Lung (tissue), 11 donors: ENCODE measurements at regions not wholly inside any gene's neighbourhood (a gene's known extent, or its start where the extent isn't known, plus 50 kb on each side); places are given as distances from the start of the nearest gene placed in this dataset.

Experiments
- ATAC-seq: fragments of 200-7000 bp; cut with Tn5 transposase; one replicate; pipeline ENCODE4 v1.9.1; 2020; ENCODE audit warnings: moderate number of reproducible peaks; ENCODE audit not compliant: insufficient read depth, low FRiP score
- DNase-seq, 3 donors: peaks; one replicate each; pipeline ENCODE4 v3.0.0-alpha.2; 2013 to 2017
- H3K27ac ChIP-seq, 2 donors: one replicate each; pipeline ENCODE4 v1.5.1; 2013; ENCODE audit warnings: mild to moderate bottlenecking in 2 of 2, moderate library complexity in 2 of 2, control low read depth in 1 of 2, inconsistent platforms in 1 of 2, low read depth in 1 of 2, low read length in 1 of 2
- H3K27me3 ChIP-seq, 3 donors: one replicate each; pipeline ENCODE4 v1.5.1; 2013; ENCODE audit warnings: low read length in 2 of 3; ENCODE audit not compliant: control insufficient read depth in 3 of 3, insufficient read depth in 3 of 3
- H3K36me3 ChIP-seq, 4 donors: one replicate each; pipeline ENCODE4 v1.5.1; 2013; ENCODE audit warnings: low read length in 4 of 4, mild to moderate bottlenecking in 1 of 4, moderate library complexity in 1 of 4; ENCODE audit not compliant: control insufficient read depth in 4 of 4, insufficient read depth in 4 of 4
- H3K4me1 ChIP-seq, 5 donors: one replicate each; pipeline ENCODE4 v1.5.1; 2013; ENCODE audit warnings: low read length in 5 of 5, mild to moderate bottlenecking in 2 of 5, moderate library complexity in 1 of 5; ENCODE audit not compliant: control insufficient read depth in 5 of 5, insufficient read depth in 5 of 5
- H3K4me3 ChIP-seq: one replicate; pipeline ENCODE4 v1.5.1; 2013; ENCODE audit warnings: mild to moderate bottlenecking, control low read depth, moderate library complexity
- H3K9ac ChIP-seq, 2 donors: one replicate each; pipeline ENCODE4 v1.5.1; 2013; ENCODE audit warnings: low read length in 2 of 2, control low read depth in 1 of 2; ENCODE audit not compliant: insufficient read depth in 1 of 2
- H3K9me3 ChIP-seq, 4 donors: one replicate each; pipeline ENCODE4 v1.5.1; 2013; ENCODE audit warnings: low read length in 3 of 4, mild to moderate bottlenecking in 1 of 4, moderate library complexity in 1 of 4; ENCODE audit not compliant: control insufficient read depth in 4 of 4, insufficient read depth in 3 of 4
- WGBS, 2 donors: extraction: QIAGEN DNeasy Blood & Tissue Kit; methylation state at CpG; one replicate each; pipeline ENCODE4 v1.1.7; 2013; 5-methylcytosine and 5-hydroxymethylcytosine counted together
- TF ChIP-seq, protein P1 (sequence below): IDR thresholded peaks from 2 replicates; pipeline ENCODE4 v1.5.1; 2012; ENCODE audit warnings: mild to moderate bottlenecking; ENCODE audit errors: control extremely low read depth, extremely low read depth
- donor health status: control.
- donor health status: control.
- donor health status: Bipolar disorder and iron deficiency.
- donor health status: healthy.
- donor health status: DM: yes; HTN: yes; CAD: no.

DNA sequence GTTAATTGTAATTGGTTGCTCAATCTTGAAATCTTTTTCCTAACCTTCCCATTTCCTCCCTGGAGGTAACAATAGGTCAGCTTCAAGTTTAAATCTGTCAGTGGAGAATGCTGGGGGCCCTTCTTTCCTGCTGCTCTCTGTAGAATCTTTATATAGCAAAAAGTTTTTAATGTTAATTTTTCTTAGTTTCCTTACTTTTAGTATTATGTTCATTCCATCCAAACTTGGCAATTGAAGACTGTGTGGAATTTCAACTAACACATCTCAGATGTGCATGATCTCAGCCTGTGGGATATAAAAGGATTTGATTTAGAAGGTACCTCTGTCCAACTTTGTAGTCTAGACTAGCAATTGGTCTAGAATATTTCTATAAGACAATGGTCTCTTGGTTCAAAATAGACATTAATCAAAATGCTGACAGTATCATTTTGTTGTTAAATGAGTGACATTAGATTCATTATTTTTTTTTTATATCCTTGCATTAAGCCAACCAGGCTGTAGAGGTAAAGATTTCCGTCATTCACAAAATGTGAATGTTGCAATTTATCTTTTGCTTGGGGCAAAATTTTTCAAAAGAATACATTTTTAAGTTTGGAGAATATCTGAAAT, 100.4 kb upstream of the SEMA3A start:
- no peaks in the 10 kb centered on the region for H3K9me3 ChIP-seq
- TF ChIP-seq, protein P1, sequence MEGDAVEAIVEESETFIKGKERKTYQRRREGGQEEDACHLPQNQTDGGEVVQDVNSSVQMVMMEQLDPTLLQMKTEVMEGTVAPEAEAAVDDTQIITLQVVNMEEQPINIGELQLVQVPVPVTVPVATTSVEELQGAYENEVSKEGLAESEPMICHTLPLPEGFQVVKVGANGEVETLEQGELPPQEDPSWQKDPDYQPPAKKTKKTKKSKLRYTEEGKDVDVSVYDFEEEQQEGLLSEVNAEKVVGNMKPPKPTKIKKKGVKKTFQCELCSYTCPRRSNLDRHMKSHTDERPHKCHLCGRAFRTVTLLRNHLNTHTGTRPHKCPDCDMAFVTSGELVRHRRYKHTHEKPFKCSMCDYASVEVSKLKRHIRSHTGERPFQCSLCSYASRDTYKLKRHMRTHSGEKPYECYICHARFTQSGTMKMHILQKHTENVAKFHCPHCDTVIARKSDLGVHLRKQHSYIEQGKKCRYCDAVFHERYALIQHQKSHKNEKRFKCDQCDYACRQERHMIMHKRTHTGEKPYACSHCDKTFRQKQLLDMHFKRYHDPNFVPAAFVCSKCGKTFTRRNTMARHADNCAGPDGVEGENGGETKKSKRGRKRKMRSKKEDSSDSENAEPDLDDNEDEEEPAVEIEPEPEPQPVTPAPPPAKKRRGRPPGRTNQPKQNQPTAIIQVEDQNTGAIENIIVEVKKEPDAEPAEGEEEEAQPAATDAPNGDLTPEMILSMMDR: no peak
- H3K4me3 ChIP-seq: no peak overlapping the region
- H3K27me3 ChIP-seq: no peaks in the 10 kb centered on the region
- no peaks in the 10 kb centered on the region for H3K36me3 ChIP-seq
- H3K4me1 ChIP-seq: no peaks in the 10 kb centered on the region
- H3K9ac ChIP-seq: no peak overlapping the region
- 93 to 96% methylated on average over 1 of the region's 1 CpG for WGBS, 2 donors
- DNase-seq (no peak), ATAC-seq (no peak)
- no peak overlapping the region for H3K27ac ChIP-seq

DNA sequence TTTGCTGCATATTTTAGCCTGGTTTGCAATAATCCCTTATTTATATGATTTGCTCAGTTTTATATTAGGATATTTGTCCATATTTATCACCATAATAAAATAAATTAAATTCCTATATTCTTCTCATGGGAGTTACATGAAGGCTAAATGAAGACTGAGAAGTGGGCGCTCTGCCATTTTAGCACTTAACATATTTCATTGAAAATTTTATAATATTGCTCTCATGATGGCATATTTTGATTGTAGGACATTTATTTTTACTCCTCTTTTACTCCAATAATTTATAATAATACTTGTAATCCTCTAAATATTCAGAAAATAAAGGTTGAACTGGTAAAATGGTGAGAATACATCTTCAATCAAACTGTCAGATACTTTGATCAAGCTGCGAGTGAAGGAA, 99.8 kb upstream of the SEMA3A start:
- Histone ChIP-seq H3K4me3 (no peak overlapping the region), H3K9me3 (no peaks in the 10 kb centered on the region), H3K27me3 (no peaks in the 10 kb centered on the region), H3K4me1 (no peaks in the 10 kb centered on the region), H3K9ac (no peak overlapping the region), H3K36me3 (no peaks in the 10 kb centered on the region), H3K27ac (no peak overlapping the region)
- DNase-seq: no peak
- TF ChIP-seq, protein P1: no peak
- 92 to 95% methylated on average over 2 of the region's 2 CpGs for WGBS, 2 donors
- ATAC-seq: no peak

DNA sequence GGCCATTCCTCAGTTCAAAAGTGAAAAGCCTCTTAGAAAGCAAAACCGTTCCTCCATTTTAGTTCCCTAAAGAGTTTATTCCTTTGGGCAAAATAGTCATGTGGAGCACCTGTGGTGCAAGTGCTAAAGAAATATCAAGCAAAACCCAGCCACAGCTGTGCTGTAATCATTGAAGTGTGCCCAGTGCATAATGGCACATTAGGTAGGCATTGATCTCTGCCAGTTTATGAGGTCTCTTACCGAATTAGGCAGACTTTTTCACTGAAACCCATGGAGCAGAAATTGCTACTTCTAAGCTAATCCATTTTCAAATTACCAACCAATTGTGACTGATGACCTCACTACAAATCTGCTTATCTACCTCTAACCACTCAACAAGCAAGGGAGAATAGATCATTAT, 97.2 kb upstream of the SEMA3A start:
- TF ChIP-seq, protein P1: no peak
- 84 to 85% methylated on average over 2 of the region's 2 CpGs for WGBS, 2 donors
- H3K27ac ChIP-seq: no peak overlapping the region
- no peak overlapping the region for H3K9ac ChIP-seq
- no peaks in the 10 kb centered on the region for H3K27me3 ChIP-seq
- no peaks in the 10 kb centered on the region for H3K4me1 ChIP-seq
- no peaks in the 10 kb centered on the region for H3K36me3 ChIP-seq
- H3K9me3 ChIP-seq: no peaks in the 10 kb centered on the region
- no peak overlapping the region for H3K4me3 ChIP-seq
- ATAC-seq: no peak
- DNase-seq: no peak

DNA sequence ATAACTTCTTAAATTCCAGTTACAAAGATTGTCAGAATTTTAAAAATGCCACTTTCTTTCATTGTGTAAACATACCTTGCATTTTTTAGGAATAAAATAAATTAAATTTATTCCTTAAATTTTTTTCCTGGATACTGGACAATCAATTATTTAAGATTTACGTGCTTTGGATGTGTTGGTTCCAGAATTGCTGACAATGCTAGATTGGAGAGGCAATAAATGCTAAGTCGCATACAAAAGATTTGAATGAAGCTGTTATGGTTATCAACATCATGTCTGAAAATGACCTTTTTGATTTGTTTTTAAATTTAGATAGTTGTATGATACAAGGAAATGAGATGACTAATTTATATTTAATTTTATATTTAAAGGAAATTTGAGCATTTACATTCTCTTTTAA, 89.2 kb upstream of the SEMA3A start:
- H3K36me3 ChIP-seq: no peaks in the 10 kb centered on the region
- H3K9ac ChIP-seq: no peak overlapping the region
- ATAC-seq (no peak), DNase-seq (no peak)
- H3K27me3 ChIP-seq: no peaks in the 10 kb centered on the region
- WGBS, 2 donors: 93 to 96% methylated on average over 2 of the region's 2 CpGs
- H3K4me1 ChIP-seq: no peaks in the 10 kb centered on the region
- H3K27ac ChIP-seq: no peak overlapping the region
- no peak overlapping the region for H3K4me3 ChIP-seq
- TF ChIP-seq, protein P1: no peak
- no peaks in the 10 kb centered on the region for H3K9me3 ChIP-seq
